HepG2 (cell line): ENCODE measurements at regions not wholly inside any gene's neighbourhood (a gene's known extent, or its start where the extent isn't known, plus 50 kb on each side); places are given as distances from the start of the nearest gene placed in this dataset.

Experiments
- CREB1 ChIP-seq, 2 experiments: fragments of 450-650 bp in 1 of 2; IDR thresholded peaks; 2 replicates each; pipeline ENCODE4 v1.6.1; 2016 to 2017; ENCODE audit warnings: control low read depth in 1 of 2, mild to moderate bottlenecking in 1 of 2, missing compliant biosample characterization in 1 of 2, missing genetic modification characterization in 1 of 2
- JUNB ChIP-seq: sonication (generic); formaldehyde crosslinking; IDR thresholded peaks from 2 replicates; pipeline ENCODE4 v1.8.0; 2022; ENCODE audit warnings: missing genetic modification reagents, mild to moderate bottlenecking, borderline replicate concordance
- NCOR1 ChIP-seq: fragments of 200-600 bp; sonication (generic); IDR thresholded peaks from 2 replicates; pipeline ENCODE4 v1.7.0; 2017; ENCODE audit warnings: antibody characterized with exemption, low read length, borderline replicate concordance
- NFE2L1 ChIP-seq: sonication (generic); formaldehyde crosslinking; IDR thresholded peaks from 2 replicates; pipeline ENCODE4 v1.4.0; 2020; ENCODE audit warnings: missing genetic modification reagents, mild to moderate bottlenecking, borderline replicate concordance
- NFE2L2 ChIP-seq: fragments of 150-350 bp; IDR thresholded peaks from 2 replicates; pipeline ENCODE4 v1.6.1; 2014; ENCODE audit warnings: low read length
- NR1H2 ChIP-seq: sonication (generic); formaldehyde crosslinking; IDR thresholded peaks from 2 replicates; pipeline ENCODE4 v1.8.1; 2022; ENCODE audit warnings: low read depth, missing genetic modification reagents, borderline replicate concordance
- SIX4 ChIP-seq: sonication (generic); formaldehyde crosslinking; IDR thresholded peaks from 2 replicates; pipeline ENCODE4 v1.4.0; 2020; ENCODE audit warnings: missing genetic modification reagents
- SP2 ChIP-seq: sonication (generic); formaldehyde crosslinking; IDR thresholded peaks from 2 replicates; pipeline ENCODE4 v1.5.1; 2020; ENCODE audit warnings: mild to moderate bottlenecking, missing genetic modification reagents
- TAF1 ChIP-seq: sonication (generic); formaldehyde crosslinking; IDR thresholded peaks from 2 replicates; pipeline ENCODE4 v1.4.0; 2020; ENCODE audit warnings: missing genetic modification reagents
- ZNF619 ChIP-seq: sonication (generic); formaldehyde crosslinking; IDR thresholded peaks from 2 replicates; pipeline ENCODE4 v1.4.0; 2020; ENCODE audit warnings: mild to moderate bottlenecking, missing genetic modification reagents
- ZNF775 ChIP-seq: sonication (generic); formaldehyde crosslinking; IDR thresholded peaks from 2 replicates; pipeline ENCODE4 v1.4.0; 2020; ENCODE audit warnings: missing genetic modification reagents, mild to moderate bottlenecking, moderate library complexity, borderline replicate concordance
- TF ChIP-seq, protein P1 (sequence below): IDR thresholded peaks from 2 replicates; pipeline ENCODE4 v1.6.1; 2016
- TF ChIP-seq, protein P2 (sequence below): sonication (generic); formaldehyde crosslinking; IDR thresholded peaks from 2 replicates; pipeline ENCODE4 v1.8.0; 2022; ENCODE audit warnings: mild to moderate bottlenecking, missing genetic modification reagents; ENCODE audit not compliant: insufficient replicate concordance
- TF ChIP-seq, protein P3 (sequence below): sonication (generic); formaldehyde crosslinking; IDR thresholded peaks from 2 replicates; pipeline ENCODE4 v1.4.0; 2020; ENCODE audit warnings: missing genetic modification reagents

DNA sequence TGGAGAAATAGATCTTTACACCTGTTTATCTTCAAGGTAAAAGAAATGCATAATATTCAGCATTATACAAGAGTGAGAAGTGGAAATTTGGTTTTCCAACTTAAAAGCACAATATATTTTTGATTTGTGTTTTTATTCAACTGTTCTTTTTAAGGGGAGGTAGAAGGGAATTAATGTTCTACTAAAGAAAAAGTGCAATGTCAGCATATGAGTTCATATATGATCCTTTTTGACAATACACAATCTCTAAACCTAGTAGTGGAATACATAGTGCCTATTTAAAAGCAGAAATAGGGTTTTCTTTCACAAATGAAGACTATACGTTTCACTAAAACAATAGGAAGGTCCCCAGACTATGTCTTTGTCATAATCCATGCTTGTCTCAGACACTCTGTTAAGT is 63.2 kb upstream of the ATP5MC3 start:
- TF ChIP-seq, protein P1, sequence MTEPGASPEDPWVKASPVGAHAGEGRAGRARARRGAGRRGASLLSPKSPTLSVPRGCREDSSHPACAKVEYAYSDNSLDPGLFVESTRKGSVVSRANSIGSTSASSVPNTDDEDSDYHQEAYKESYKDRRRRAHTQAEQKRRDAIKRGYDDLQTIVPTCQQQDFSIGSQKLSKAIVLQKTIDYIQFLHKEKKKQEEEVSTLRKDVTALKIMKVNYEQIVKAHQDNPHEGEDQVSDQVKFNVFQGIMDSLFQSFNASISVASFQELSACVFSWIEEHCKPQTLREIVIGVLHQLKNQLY (CRISPR knock-in tag): no peak
- TF ChIP-seq JUNB (CRISPR knock-in tag): no peak
- TF ChIP-seq ZNF775: no peak
- TF ChIP-seq, protein P2, sequence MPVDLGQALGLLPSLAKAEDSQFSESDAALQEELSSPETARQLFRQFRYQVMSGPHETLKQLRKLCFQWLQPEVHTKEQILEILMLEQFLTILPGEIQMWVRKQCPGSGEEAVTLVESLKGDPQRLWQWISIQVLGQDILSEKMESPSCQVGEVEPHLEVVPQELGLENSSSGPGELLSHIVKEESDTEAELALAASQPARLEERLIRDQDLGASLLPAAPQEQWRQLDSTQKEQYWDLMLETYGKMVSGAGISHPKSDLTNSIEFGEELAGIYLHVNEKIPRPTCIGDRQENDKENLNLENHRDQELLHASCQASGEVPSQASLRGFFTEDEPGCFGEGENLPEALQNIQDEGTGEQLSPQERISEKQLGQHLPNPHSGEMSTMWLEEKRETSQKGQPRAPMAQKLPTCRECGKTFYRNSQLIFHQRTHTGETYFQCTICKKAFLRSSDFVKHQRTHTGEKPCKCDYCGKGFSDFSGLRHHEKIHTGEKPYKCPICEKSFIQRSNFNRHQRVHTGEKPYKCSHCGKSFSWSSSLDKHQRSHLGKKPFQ: no peak
- TF ChIP-seq NR1H2 (CRISPR knock-in tag): no peak
- TF ChIP-seq ZNF619: no peak
- TF ChIP-seq SIX4 (CRISPR knock-in tag): no peak
- TF ChIP-seq, protein P3, sequence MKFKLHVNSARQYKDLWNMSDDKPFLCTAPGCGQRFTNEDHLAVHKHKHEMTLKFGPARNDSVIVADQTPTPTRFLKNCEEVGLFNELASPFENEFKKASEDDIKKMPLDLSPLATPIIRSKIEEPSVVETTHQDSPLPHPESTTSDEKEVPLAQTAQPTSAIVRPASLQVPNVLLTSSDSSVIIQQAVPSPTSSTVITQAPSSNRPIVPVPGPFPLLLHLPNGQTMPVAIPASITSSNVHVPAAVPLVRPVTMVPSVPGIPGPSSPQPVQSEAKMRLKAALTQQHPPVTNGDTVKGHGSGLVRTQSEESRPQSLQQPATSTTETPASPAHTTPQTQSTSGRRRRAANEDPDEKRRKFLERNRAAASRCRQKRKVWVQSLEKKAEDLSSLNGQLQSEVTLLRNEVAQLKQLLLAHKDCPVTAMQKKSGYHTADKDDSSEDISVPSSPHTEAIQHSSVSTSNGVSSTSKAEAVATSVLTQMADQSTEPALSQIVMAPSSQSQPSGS (CRISPR knock-in tag): no peak
- TF ChIP-seq TAF1 (CRISPR knock-in tag): no peak
- TF ChIP-seq NCOR1: no peak
- TF ChIP-seq CREB1 (IDR thresholded peaks at IDR 0.05): no peak
- TF ChIP-seq CREB1 (CRISPR knock-in tag; IDR thresholded peaks at IDR 0.05): no peak
- no peak for TF ChIP-seq NFE2L1 (CRISPR knock-in tag)
- no peak for TF ChIP-seq SP2 (CRISPR knock-in tag)
- TF ChIP-seq NFE2L2: no peak
